HL-60 (cell line): ENCODE measurements at regions not wholly inside any gene's neighbourhood (a gene's known extent, or its start where the extent isn't known, plus 50 kb on each side); places are given as distances from the start of the nearest gene placed in this dataset.

Experiments used
- POLR2AphosphoS5 ChIP-seq: IDR thresholded peaks from 2 replicates; pipeline ENCODE4 v1.6.1; 2012; ENCODE audit warnings: low read depth
- TF ChIP-seq, protein P1 (sequence below): IDR thresholded peaks from one replicate; pipeline ENCODE4 v1.5.1; 2011; ENCODE audit warnings: low read length, control low read depth, inconsistent platforms; ENCODE audit not compliant: insufficient read depth

DNA sequence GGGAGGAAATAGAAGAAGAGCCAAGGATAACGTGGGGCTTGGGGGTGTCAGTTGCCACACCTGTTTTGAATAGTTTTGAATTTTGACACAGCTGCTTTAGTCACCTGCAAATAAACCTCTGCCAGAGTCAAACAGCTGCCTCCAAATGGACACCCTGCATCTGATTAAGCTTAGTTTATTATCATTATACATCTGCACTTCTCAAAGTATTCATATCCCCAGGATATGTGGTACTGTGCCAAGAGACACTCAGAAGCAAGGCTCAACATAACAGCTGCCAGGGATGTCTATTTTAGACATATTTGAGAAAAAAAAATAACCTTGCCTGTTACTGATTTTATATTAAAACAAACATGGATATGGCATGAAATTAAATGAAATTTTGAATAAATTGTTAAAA lies 122.5 kb upstream of the WDR75 start:
- TF ChIP-seq, protein P1, sequence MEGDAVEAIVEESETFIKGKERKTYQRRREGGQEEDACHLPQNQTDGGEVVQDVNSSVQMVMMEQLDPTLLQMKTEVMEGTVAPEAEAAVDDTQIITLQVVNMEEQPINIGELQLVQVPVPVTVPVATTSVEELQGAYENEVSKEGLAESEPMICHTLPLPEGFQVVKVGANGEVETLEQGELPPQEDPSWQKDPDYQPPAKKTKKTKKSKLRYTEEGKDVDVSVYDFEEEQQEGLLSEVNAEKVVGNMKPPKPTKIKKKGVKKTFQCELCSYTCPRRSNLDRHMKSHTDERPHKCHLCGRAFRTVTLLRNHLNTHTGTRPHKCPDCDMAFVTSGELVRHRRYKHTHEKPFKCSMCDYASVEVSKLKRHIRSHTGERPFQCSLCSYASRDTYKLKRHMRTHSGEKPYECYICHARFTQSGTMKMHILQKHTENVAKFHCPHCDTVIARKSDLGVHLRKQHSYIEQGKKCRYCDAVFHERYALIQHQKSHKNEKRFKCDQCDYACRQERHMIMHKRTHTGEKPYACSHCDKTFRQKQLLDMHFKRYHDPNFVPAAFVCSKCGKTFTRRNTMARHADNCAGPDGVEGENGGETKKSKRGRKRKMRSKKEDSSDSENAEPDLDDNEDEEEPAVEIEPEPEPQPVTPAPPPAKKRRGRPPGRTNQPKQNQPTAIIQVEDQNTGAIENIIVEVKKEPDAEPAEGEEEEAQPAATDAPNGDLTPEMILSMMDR = no peak
- no peak for TF ChIP-seq POLR2AphosphoS5
